HG02981 (cell line): ENCODE measurements at regions not wholly inside any gene's neighbourhood (a gene's known extent, or its start where the extent isn't known, plus 50 kb on each side); places are given as distances from the start of the nearest gene placed in this dataset.
"Not testable (repeated sequence)": the region's sequence is repeated elsewhere in the genome, so short reads cannot be mapped to it uniquely, and the experiment has no call there.

ENCODE experiments used
- ATAC-seq: cut with Tn5 transposase; IDR thresholded peaks from one replicate; pipeline ENCODE4 v1.9.1; 2021; ENCODE audit warnings: mild to moderate bottlenecking, moderate library complexity; ENCODE audit not compliant: unreplicated experiment

GRCh38 chr16:76716251-76716650 lies 439.1 kb downstream of the CNTNAP4 start:
- ATAC-seq = not testable (repeated sequence)

- ATAC-seq = no peak
Measured at GRCh38 chr16:76724181-76724580, 447.0 kb downstream of the CNTNAP4 start.

- no peak for ATAC-seq
Measured at GRCh38 chr16:76729525-76729924, 452.3 kb downstream of the CNTNAP4 start.

- no peak for ATAC-seq
Measured at GRCh38 chr16:76732894-76733293, 455.7 kb downstream of the CNTNAP4 start.

GRCh38 chr16:76741623-76742022 lies 449.4 kb upstream of the MON1B start:
- no peak for ATAC-seq

GRCh38 chr16:76748461-76749348 lies 442.3 kb upstream of the MON1B start:
- ATAC-seq = no peak

- ATAC-seq = no peak
Measured at GRCh38 chr16:76749780-76750375, 441.1 kb upstream of the MON1B start.

- no peak for ATAC-seq
Measured at GRCh38 chr16:76755496-76755895, 435.5 kb upstream of the MON1B start.

- no peak for ATAC-seq
Measured at GRCh38 chr16:76756423-76756822, 434.6 kb upstream of the MON1B start.

GRCh38 chr16:76756951-76757350 lies 434.0 kb upstream of the MON1B start:
- no peak for ATAC-seq

GRCh38 chr16:76766538-76766937 lies 424.5 kb upstream of the MON1B start:
- no peak for ATAC-seq

- no peak for ATAC-seq
Measured at GRCh38 chr16:76768316-76768715, 422.7 kb upstream of the MON1B start.

- ATAC-seq = no peak
Measured at GRCh38 chr16:76768948-76769347, 422.0 kb upstream of the MON1B start.

GRCh38 chr16:76771216-76771615 lies 419.8 kb upstream of the MON1B start:
- no peak for ATAC-seq

GRCh38 chr16:76777721-76778465 lies 413.1 kb upstream of the MON1B start:
- ATAC-seq = no peak

- ATAC-seq = no peak
Measured at GRCh38 chr16:76780556-76780955, 410.4 kb upstream of the MON1B start.

GRCh38 chr16:76784530-76784929 lies 406.5 kb upstream of the MON1B start:
- no peak for ATAC-seq

GRCh38 chr16:76787394-76787793 lies 403.6 kb upstream of the MON1B start:
- no peak for ATAC-seq

GRCh38 chr16:76791151-76791550 lies 399.8 kb upstream of the MON1B start:
- ATAC-seq = no peak

- ATAC-seq = no peak
Measured at GRCh38 chr16:76796416-76796815, 394.6 kb upstream of the MON1B start.

GRCh38 chr16:76796978-76797377 lies 394.0 kb upstream of the MON1B start:
- ATAC-seq = no peak

- no peak for ATAC-seq
Measured at GRCh38 chr16:76797457-76797856, 393.5 kb upstream of the MON1B start.
